HCT116 (cell line): ENCODE measurements at regions not wholly inside any gene's neighbourhood (a gene's known extent, or its start where the extent isn't known, plus 50 kb on each side); places are given as distances from the start of the nearest gene placed in this dataset.
"Not testable (repeated sequence)": the region's sequence is repeated elsewhere in the genome, so short reads cannot be mapped to it uniquely, and the experiment has no call there.

Experiments used
- ATAC-seq: fragments of 200-7000 bp; cut with Tn5 transposase; 2 replicates; pipeline ENCODE4 v1.9.1; 2020; ENCODE audit warnings: mild to moderate bottlenecking, moderate library complexity
- BruUV-seq: library from RNA; stranded (reverse); fragments of 400-500 nt; replicated peaks from 2 replicates; lab custom pipeline; 2021; lab: Mats Ljungman, UMichigan
- CTCF ChIA-PET: fragments of 300-600 bp; sonication (Branson Sonifier 250); formaldehyde crosslinking; loops from one replicate; lab custom pipeline; 2021; ENCODE audit warnings: antibody characterized with exemption; lab: Charles Lee
- POLR2A ChIA-PET: fragments of 300-600, 350-600 bp; sonication (Branson Sonifier 250); formaldehyde crosslinking; loops from one replicate; lab custom pipeline; 2021; ENCODE audit warnings: antibody characterized with exemption; lab: Charles Lee
- RAD21 ChIA-PET, 2 experiments: fragments of 300-600 bp; sonication (Branson Sonifier 250); formaldehyde crosslinking; loops; one replicate each; lab custom pipeline; 2023; ENCODE audit warnings: low total read pairs in 2 of 2; ENCODE audit not compliant: uncharacterized antibody in 2 of 2, unreplicated experiment in 2 of 2, low non-redundant PET in 1 of 2; lab: Charles Lee
- DNase-seq: peaks from one replicate; pipeline ENCODE4 v3.0.0-alpha.2; 2010; ENCODE audit warnings: low read depth, low spot score
- H2AFZ ChIP-seq: fragments of 200-600 bp; shearing (Covaris generic), sonication (generic); 2 replicates; pipeline ENCODE4 v1.6.1; 2017; ENCODE audit warnings: low read depth, mixed run types, mixed read lengths, antibody characterized with exemption, low read length; ENCODE audit not compliant: poor library complexity, severe bottlenecking
- H3K27ac ChIP-seq: 2 replicates; pipeline ENCODE4 v1.5.1; 2012; ENCODE audit warnings: low read depth, low read length
- H3K27me3 ChIP-seq: fragments of 200-600 bp; sonication (generic); 2 replicates; pipeline ENCODE4 v1.6.1; 2016; ENCODE audit warnings: mixed run types, low read length, mixed read lengths; ENCODE audit not compliant: insufficient read depth
- H3K36me3 ChIP-seq, 2 experiments: fragments of 200-500 bp in 1 of 2; fragments of 200-600 bp in 1 of 2; sonication (Bioruptor generic) in 1 of 2; sonication (generic) in 1 of 2; 2 replicates each; pipeline versions ENCODE4 v1.5.1 to v1.6.1; 2014 to 2016; ENCODE audit warnings: low read length in 2 of 2, inconsistent platforms in 1 of 2, mixed read lengths in 1 of 2, mixed run types in 1 of 2; ENCODE audit not compliant: insufficient read depth in 2 of 2, control insufficient read depth in 1 of 2
- H3K4me1 ChIP-seq, 2 experiments: fragments of 200-600 bp in 1 of 2; sonication (generic) in 1 of 2; 2 replicates each; pipeline versions ENCODE4 v1.5.1 to v1.6.1; 2012 to 2017; ENCODE audit warnings: low read length in 2 of 2, inconsistent platforms in 1 of 2, mild to moderate bottlenecking in 1 of 2, mixed read lengths in 1 of 2, mixed run types in 1 of 2, moderate library complexity in 1 of 2; ENCODE audit not compliant: insufficient read depth in 2 of 2, control insufficient read depth in 1 of 2
- H3K4me2 ChIP-seq: fragments of 200-600 bp; sonication (generic); 2 replicates; pipeline ENCODE4 v1.6.1; 2017; ENCODE audit warnings: mixed run types, low read length, mixed read lengths
- H3K4me3 ChIP-seq, 2 experiments: fragments of 200-600 bp in 1 of 2; sonication (generic) in 1 of 2; replicated peaks in 1 of 2; 2 replicates each; pipeline ENCODE4 v1.5.1; 2011 to 2016; ENCODE audit warnings: low read length in 2 of 2, control low read depth in 1 of 2, low read depth in 1 of 2, mild to moderate bottlenecking in 1 of 2, mixed read lengths in 1 of 2, mixed run types in 1 of 2
- H3K79me2 ChIP-seq: fragments of 200-600 bp; sonication (generic); 2 replicates; pipeline ENCODE4 v1.6.1; 2017; ENCODE audit warnings: mild to moderate bottlenecking, mixed run types, low read length, moderate library complexity, mixed read lengths; ENCODE audit not compliant: insufficient read depth
- H3K9ac ChIP-seq: fragments of 200-600 bp; sonication (generic); 2 replicates; pipeline ENCODE4 v1.6.1; 2016; ENCODE audit warnings: low read length, mixed read lengths
- H3K9me2 ChIP-seq: fragments of 200-600 bp; sonication (generic), shearing (Covaris generic); 2 replicates; pipeline ENCODE4 v1.6.1; 2017; ENCODE audit warnings: mixed run types, mild to moderate bottlenecking, moderate library complexity; ENCODE audit not compliant: insufficient read depth
- H3K9me3 ChIP-seq, 2 experiments: fragments of 200-500 bp in 1 of 2; fragments of 200-600 bp in 1 of 2; sonication (Bioruptor generic) in 1 of 2; sonication (generic) in 1 of 2; 2 replicates each; pipeline ENCODE4 v1.6.1; 2014 to 2017; ENCODE audit warnings: low read length in 2 of 2, mixed read lengths in 2 of 2, inconsistent platforms in 1 of 2, low read depth in 1 of 2, mild to moderate bottlenecking in 1 of 2, mixed run types in 1 of 2, moderate library complexity in 1 of 2; ENCODE audit not compliant: control insufficient read depth in 1 of 2, insufficient read depth in 1 of 2
- H4K20me1 ChIP-seq: fragments of 200-600 bp; sonication (generic), shearing (Covaris generic); 2 replicates; pipeline ENCODE4 v1.6.1; 2017; ENCODE audit warnings: mixed run types, mild to moderate bottlenecking, moderate library complexity; ENCODE audit not compliant: insufficient read depth
- JUND ChIP-seq: IDR thresholded peaks from 2 replicates; pipeline ENCODE4 v1.6.1; 2012
- ZFX ChIP-seq: fragments of 450-650 bp; IDR thresholded peaks from 2 replicates; pipeline ENCODE4 v1.6.1; 2017
- ZNF274 ChIP-seq: fragments of 200-500 bp; sonication (Bioruptor generic); IDR thresholded peaks from 2 replicates; pipeline ENCODE4 v1.6.1; 2014; ENCODE audit warnings: mild to moderate bottlenecking, low read depth, low read length, inconsistent platforms
- intact Hi-C: fragments of 100-400 bp; cut with micrococcal nuclease; formaldehyde crosslinking; loops from 2 replicates; pipeline ENCODE4 v1.10.0; 2022
- TF ChIP-seq, protein P1 (sequence below), 3 experiments: fragments of 200-600 bp in 1 of 3; sonication (generic) in 1 of 3; IDR thresholded peaks in 2 of 3; conservative IDR thresholded peaks in 1 of 3; 2 replicates each; pipeline ENCODE4 v1.5.1; 2012 to 2017; ENCODE audit warnings: low read depth in 2 of 3, low read length in 2 of 3, antibody characterized with exemption in 1 of 3, borderline replicate concordance in 1 of 3, control low read depth in 1 of 3, mild to moderate bottlenecking in 1 of 3, mixed read lengths in 1 of 3, mixed run types in 1 of 3, moderate library complexity in 1 of 3; ENCODE audit not compliant: insufficient read depth in 1 of 3

DNA sequence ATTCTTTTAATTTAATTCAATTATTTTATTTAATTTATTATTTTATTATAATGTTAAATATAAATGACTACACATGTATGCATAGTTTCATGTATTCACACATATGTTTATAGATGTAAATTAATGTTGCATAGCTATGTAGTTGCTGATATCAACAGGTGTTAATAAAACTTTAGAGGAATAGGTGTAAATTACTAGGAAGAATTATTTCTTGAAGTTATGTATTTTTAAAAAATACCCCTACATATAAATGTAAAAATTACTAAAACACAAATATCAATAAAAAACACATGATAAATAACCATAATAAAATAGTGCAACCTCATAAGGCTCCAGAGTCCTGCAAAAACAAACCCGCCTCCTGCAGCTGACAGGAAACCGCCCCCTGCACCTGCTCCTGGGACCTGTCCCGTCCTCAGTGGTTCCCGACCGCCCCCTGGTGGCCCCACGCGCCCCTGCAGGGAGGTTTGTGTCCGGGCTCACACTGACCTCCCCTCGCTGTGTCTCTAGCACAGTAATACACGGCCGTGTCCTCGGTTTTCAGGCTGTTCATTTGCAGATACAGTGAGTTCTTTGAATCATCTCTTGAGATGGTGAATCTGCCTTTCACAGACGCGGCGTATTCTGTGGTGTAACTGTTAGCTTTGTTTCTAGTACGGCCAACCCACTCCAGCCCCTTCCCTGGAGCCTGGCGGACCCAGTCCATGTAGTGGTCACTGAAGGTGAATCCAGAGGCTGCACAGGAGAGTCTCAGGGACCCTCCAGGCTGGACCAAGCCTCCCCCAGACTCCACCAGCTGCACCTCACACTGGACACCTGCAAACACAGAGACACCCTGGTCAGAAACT is 1264.0 kb downstream of the TMEM121 start:
- no peaks in the 10 kb centered on the region for H4K20me1 ChIP-seq
- TF ChIP-seq ZFX: no peak
- TF ChIP-seq, protein P1, sequence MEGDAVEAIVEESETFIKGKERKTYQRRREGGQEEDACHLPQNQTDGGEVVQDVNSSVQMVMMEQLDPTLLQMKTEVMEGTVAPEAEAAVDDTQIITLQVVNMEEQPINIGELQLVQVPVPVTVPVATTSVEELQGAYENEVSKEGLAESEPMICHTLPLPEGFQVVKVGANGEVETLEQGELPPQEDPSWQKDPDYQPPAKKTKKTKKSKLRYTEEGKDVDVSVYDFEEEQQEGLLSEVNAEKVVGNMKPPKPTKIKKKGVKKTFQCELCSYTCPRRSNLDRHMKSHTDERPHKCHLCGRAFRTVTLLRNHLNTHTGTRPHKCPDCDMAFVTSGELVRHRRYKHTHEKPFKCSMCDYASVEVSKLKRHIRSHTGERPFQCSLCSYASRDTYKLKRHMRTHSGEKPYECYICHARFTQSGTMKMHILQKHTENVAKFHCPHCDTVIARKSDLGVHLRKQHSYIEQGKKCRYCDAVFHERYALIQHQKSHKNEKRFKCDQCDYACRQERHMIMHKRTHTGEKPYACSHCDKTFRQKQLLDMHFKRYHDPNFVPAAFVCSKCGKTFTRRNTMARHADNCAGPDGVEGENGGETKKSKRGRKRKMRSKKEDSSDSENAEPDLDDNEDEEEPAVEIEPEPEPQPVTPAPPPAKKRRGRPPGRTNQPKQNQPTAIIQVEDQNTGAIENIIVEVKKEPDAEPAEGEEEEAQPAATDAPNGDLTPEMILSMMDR (IDR thresholded peaks at IDR 0.05 in 2 of 3, conservative IDR thresholded peaks at IDR 0.05 in 1 of 3; ENCODE audit: borderline replicate concordance in 1 of 3, insufficient read depth in 1 of 3, low read depth in 2 of 3, low read length in 2 of 3): peak in 2 of 3 experiments; percentile 41 to 49; a peak in 4 of 6 replicates
- TF ChIP-seq, all 23 proteins: peak for 1
- Histone ChIP-seq H3K9ac (no peak overlapping the region), H3K9me2 (no peaks in the 10 kb centered on the region), H2AFZ (no peak overlapping the region), H3K4me3 (no peak overlapping the region), H3K4me1 (no peaks in the 10 kb centered on the region), H3K79me2 (no peaks in the 10 kb centered on the region), H3K9me3 (peaks cover 0 to 4% of the 10 kb centered on the region in 2 experiments; a peak in 2 of 4 replicates), H3K4me2 (no peak overlapping the region), H3K27ac (no peak overlapping the region), H3K36me3 (no peaks in the 10 kb centered on the region), H3K27me3 (no peaks in the 10 kb centered on the region)
- DNase-seq: no peak
- no TSS peak for BruUV-seq
- intact Hi-C loops: no loop called here
- POLR2A ChIA-PET: no interaction called here
- ATAC-seq: no peak
- CTCF ChIA-PET: no interaction called here
- RAD21 ChIA-PET: no interaction called here

DNA sequence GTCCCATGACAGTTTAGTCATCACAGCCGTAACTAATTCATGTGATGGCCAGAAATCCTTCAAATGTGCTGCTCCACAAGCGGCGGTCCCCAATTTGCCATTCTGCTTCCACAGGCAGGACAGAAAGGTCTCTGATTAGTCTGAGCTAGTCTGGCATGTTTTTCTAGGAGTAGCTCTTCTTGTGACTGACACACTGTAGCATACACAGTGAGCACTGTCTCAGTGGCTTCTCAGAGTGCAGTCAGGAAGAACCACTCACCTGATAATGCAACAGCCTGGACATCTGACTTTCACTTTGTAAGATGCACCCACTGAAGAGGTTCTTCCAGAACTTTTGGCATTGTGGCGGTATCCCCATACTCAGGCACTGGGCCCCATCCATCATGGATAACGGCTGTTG is 1266.2 kb downstream of the TMEM121 start:
- TF ChIP-seq JUND (no peak), ZNF274 (no peak)
- ChIA-PET CTCF (no interaction called here), RAD21 (no interaction called here), POLR2A (no interaction called here)
- no peak overlapping the region for H3K9ac ChIP-seq
- H3K79me2 ChIP-seq: no peaks in the 10 kb centered on the region
- H3K9me2 ChIP-seq: no peaks in the 10 kb centered on the region
- H3K4me3 ChIP-seq: no peak overlapping the region
- H3K27me3 ChIP-seq: no peaks in the 10 kb centered on the region
- no peak overlapping the region for H3K4me2 ChIP-seq
- no peak overlapping the region for H2AFZ ChIP-seq
- ATAC-seq: no peak
- no peak for DNase-seq
- H4K20me1 ChIP-seq: no peaks in the 10 kb centered on the region
- peaks cover 0 to 4% of the 10 kb centered on the region in 2 experiments; a peak in 2 of 4 replicates for H3K9me3 ChIP-seq
- H3K4me1 ChIP-seq: no peaks in the 10 kb centered on the region
- intact Hi-C loops: no loop called here
- no peaks in the 10 kb centered on the region for H3K36me3 ChIP-seq
- BruUV-seq: no TSS peak
- no peak overlapping the region for H3K27ac ChIP-seq

DNA sequence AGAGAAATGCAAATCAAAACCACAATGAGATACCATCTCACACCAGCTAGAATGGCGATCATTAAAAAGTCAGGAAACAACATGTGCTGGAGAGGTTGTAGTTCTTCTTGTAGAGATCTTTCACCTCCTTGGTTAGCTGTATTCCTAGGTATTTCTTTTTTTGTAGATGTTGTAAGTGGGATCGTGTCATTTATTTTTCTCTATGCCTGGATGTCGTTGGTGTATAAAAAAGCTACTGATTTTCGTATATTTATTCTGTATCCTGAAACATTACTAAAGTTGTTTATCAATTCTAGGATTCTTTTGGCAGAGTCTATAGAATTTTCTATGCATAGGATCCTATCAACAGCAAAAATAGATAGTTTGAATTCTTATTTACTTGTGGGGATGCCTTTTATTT is 1271.8 kb downstream of the TMEM121 start:
- H3K9ac ChIP-seq, H3K4me1 ChIP-seq, H3K4me3 ChIP-seq, H3K36me3 ChIP-seq, H4K20me1 ChIP-seq, intact Hi-C loops, DNase-seq, H3K9me2 ChIP-seq, H3K79me2 ChIP-seq, H3K27me3 ChIP-seq, H3K9me3 ChIP-seq, POLR2A ChIA-PET, CTCF ChIA-PET, RAD21 ChIA-PET, BruUV-seq, H3K27ac ChIP-seq, H3K4me2 ChIP-seq, ATAC-seq, H2AFZ ChIP-seq: not testable (repeated sequence)
